IMR-90 (cell line): ENCODE measurements at regions not wholly inside any gene's neighbourhood (a gene's known extent, or its start where the extent isn't known, plus 50 kb on each side); places are given as distances from the start of the nearest gene placed in this dataset.

Experiments used
- ATAC-seq: fragments of 200-7000 bp; cut with Tn5 transposase; 2 replicates; pipeline ENCODE4 v1.9.1; 2020; ENCODE audit warnings: low read depth, mild to moderate bottlenecking, moderate library complexity
- BruUV-seq: library from RNA; stranded (reverse); fragments of 400-500 nt; replicated peaks from 2 replicates; lab custom pipeline; 2021; lab: Mats Ljungman, UMichigan
- CTCF ChIA-PET: fragments of 300-600 bp; formaldehyde crosslinking; extraction: SDS; loops from one replicate; lab custom pipeline; 2021; ENCODE audit warnings: antibody characterized with exemption; lab: Yijun Ruan, JAX
- POLR2A ChIA-PET: fragments of 300-600 bp; sonication (Branson Sonifier 250); formaldehyde crosslinking; loops from one replicate; lab custom pipeline; 2022; ENCODE audit warnings: antibody characterized with exemption; ENCODE audit not compliant: unreplicated experiment; lab: Charles Lee
- DNase-seq: peaks from one replicate; pipeline ENCODE4 v3.0.0; 2013
- H2AFZ ChIP-seq: replicated peaks from 2 replicates; pipeline ENCODE3; 2013; ENCODE audit warnings: low read length, mild to moderate bottlenecking; ENCODE audit not compliant: poor library complexity
- H2AK5ac ChIP-seq: 2 replicates; pipeline ENCODE4 v1.6.1; 2013; ENCODE audit warnings: low read depth, low read length, inconsistent platforms
- H2AK9ac ChIP-seq: replicated peaks from 2 replicates; pipeline ENCODE3; 2013; ENCODE audit warnings: mild to moderate bottlenecking, low read depth, low read length, moderate library complexity; ENCODE audit not compliant: poor library complexity
- H2BK120ac ChIP-seq: 2 replicates; pipeline ENCODE4 v1.6.1; 2013; ENCODE audit warnings: low read depth, low read length, inconsistent platforms
- H2BK15ac ChIP-seq: 3 replicates; pipeline ENCODE4 v1.6.1; 2013; ENCODE audit warnings: low read depth, low read length, inconsistent platforms
- H2BK20ac ChIP-seq: 2 replicates; pipeline ENCODE4 v1.6.1; 2013; ENCODE audit warnings: low read depth, mild to moderate bottlenecking, inconsistent platforms, low read length, moderate library complexity
- H2BK5ac ChIP-seq: 2 replicates; pipeline ENCODE4 v1.6.1; 2013; ENCODE audit warnings: mild to moderate bottlenecking, low read depth, low read length, inconsistent platforms; ENCODE audit not compliant: poor library complexity, severe bottlenecking
- H3K14ac ChIP-seq: replicated peaks from 2 replicates; pipeline ENCODE4 v1.6.1; 2013; ENCODE audit warnings: low read depth, low read length, inconsistent platforms
- H3K18ac ChIP-seq: 2 replicates; pipeline ENCODE4 v1.6.1; 2013; ENCODE audit warnings: low read depth, low read length, control low read depth
- H3K23ac ChIP-seq: 2 replicates; pipeline ENCODE4 v1.6.1; 2013; ENCODE audit warnings: low read depth, low read length, inconsistent platforms
- H3K27ac ChIP-seq: 2 replicates; pipeline ENCODE4 v1.5.1; 2013; ENCODE audit warnings: mild to moderate bottlenecking, control low read depth, low read length; ENCODE audit not compliant: insufficient read depth
- H3K27me3 ChIP-seq: 2 replicates; pipeline ENCODE4 v1.6.1; 2013; ENCODE audit warnings: low read length; ENCODE audit not compliant: control insufficient read depth, insufficient read depth
- H3K36me3 ChIP-seq: 2 replicates; pipeline ENCODE4 v1.6.1; 2013; ENCODE audit warnings: low read length, mixed read lengths; ENCODE audit not compliant: control insufficient read depth, insufficient read depth
- H3K4ac ChIP-seq: 2 replicates; pipeline ENCODE4 v1.6.1; 2013; ENCODE audit warnings: low read depth, low read length, inconsistent platforms
- H3K4me1 ChIP-seq: 2 replicates; pipeline ENCODE4 v1.6.1; 2013; ENCODE audit warnings: low read length, mixed read lengths; ENCODE audit not compliant: control insufficient read depth, insufficient read depth
- H3K4me2 ChIP-seq: 2 replicates; pipeline ENCODE4 v1.6.1; 2013; ENCODE audit warnings: low read depth, mild to moderate bottlenecking, control low read depth, low read length, moderate library complexity
- H3K4me3 ChIP-seq: 2 replicates; pipeline ENCODE4 v1.5.1; 2013; ENCODE audit warnings: low read depth, mild to moderate bottlenecking, control low read depth, low read length, moderate library complexity; ENCODE audit not compliant: insufficient read depth
- H3K56ac ChIP-seq: 2 replicates; pipeline ENCODE4 v1.6.1; 2013; ENCODE audit warnings: low read length, inconsistent platforms; ENCODE audit not compliant: insufficient read depth; ENCODE audit errors: extremely low read depth
- H3K79me1 ChIP-seq, 2 experiments: 2 replicates each; pipeline ENCODE4 v1.6.1; 2013; ENCODE audit warnings: low read length in 2 of 2, inconsistent platforms in 1 of 2, low read depth in 1 of 2
- H3K9ac ChIP-seq: 2 replicates; pipeline ENCODE4 v1.6.1; 2013; ENCODE audit warnings: low read depth, low read length, control low read depth
- H3K9me1 ChIP-seq: 2 replicates; pipeline ENCODE4 v1.6.1; 2013; ENCODE audit warnings: low read length, inconsistent platforms; ENCODE audit not compliant: insufficient read depth
- H3K9me3 ChIP-seq: 2 replicates; pipeline ENCODE4 v1.6.1; 2013; ENCODE audit warnings: low read length; ENCODE audit not compliant: control insufficient read depth, insufficient read depth
- H4K20me1 ChIP-seq: 2 replicates; pipeline ENCODE4 v1.6.1; 2013; ENCODE audit warnings: low read length, inconsistent platforms; ENCODE audit not compliant: insufficient read depth
- H4K5ac ChIP-seq: 2 replicates; pipeline ENCODE4 v1.6.1; 2013; ENCODE audit warnings: mild to moderate bottlenecking, low read depth, low read length, control low read depth
- H4K8ac ChIP-seq, 2 experiments: 2 replicates each; pipeline ENCODE4 v1.6.1; 2013; ENCODE audit warnings: low read depth in 2 of 2, low read length in 2 of 2, control low read depth in 1 of 2, inconsistent platforms in 1 of 2
- H4K91ac ChIP-seq: 2 replicates; pipeline ENCODE4 v1.6.1; 2013; ENCODE audit warnings: low read depth, low read length, inconsistent platforms; ENCODE audit not compliant: insufficient read depth
- BHLHE40 ChIP-seq: fragments of 150-350 bp; IDR thresholded peaks from 2 replicates; pipeline ENCODE4 v1.6.1; 2016; ENCODE audit warnings: mild to moderate bottlenecking, low read depth, low read length
- CEBPB ChIP-seq: IDR thresholded peaks from 2 replicates; pipeline ENCODE4 v1.6.1; 2012; ENCODE audit warnings: low read depth, low read length, improper control_type of control experiment
- CHD1 ChIP-seq: IDR thresholded peaks from 2 replicates; pipeline ENCODE4 v1.6.1; 2012; ENCODE audit warnings: low read depth, low read length, improper control_type of control experiment
- FOS ChIP-seq: fragments of 150-350 bp; IDR thresholded peaks from 2 replicates; pipeline ENCODE4 v1.6.1; 2016; ENCODE audit warnings: low read depth, low read length
- MAFK ChIP-seq: IDR thresholded peaks from 2 replicates; pipeline ENCODE4 v1.6.1; 2012; ENCODE audit warnings: low read depth, low read length, improper control_type of control experiment
- MAZ ChIP-seq: IDR thresholded peaks from 2 replicates; pipeline ENCODE4 v1.6.1; 2012; ENCODE audit warnings: low read depth, mild to moderate bottlenecking, low read length, improper control_type of control experiment, moderate library complexity, borderline replicate concordance
- MXI1 ChIP-seq: IDR thresholded peaks from 2 replicates; pipeline ENCODE4 v1.6.1; 2012; ENCODE audit warnings: low read depth, mild to moderate bottlenecking, low read length, moderate library complexity, borderline replicate concordance
- NFE2L2 ChIP-seq: fragments of 150-350 bp; IDR thresholded peaks from 2 replicates; pipeline ENCODE4 v1.6.1; 2016; ENCODE audit warnings: low read depth, mild to moderate bottlenecking, low read length
- POLR2A ChIP-seq: IDR thresholded peaks from 2 replicates; pipeline ENCODE4 v1.6.1; 2012; ENCODE audit warnings: mild to moderate bottlenecking, low read depth, low read length
- RAD21 ChIP-seq: IDR thresholded peaks from 2 replicates; pipeline ENCODE4 v1.6.1; 2012; ENCODE audit warnings: low read length, improper control_type of control experiment
- RCOR1 ChIP-seq: IDR thresholded peaks from 2 replicates; pipeline ENCODE4 v1.6.1; 2012; ENCODE audit warnings: mild to moderate bottlenecking, low read length, improper control_type of control experiment; ENCODE audit not compliant: insufficient replicate concordance
- RFX5 ChIP-seq: IDR thresholded peaks from 2 replicates; pipeline ENCODE4 v1.8.0; 2012; ENCODE audit warnings: low read depth, mild to moderate bottlenecking, low read length, moderate library complexity
- SMC3 ChIP-seq: fragments of 150-350 bp; IDR thresholded peaks from 2 replicates; pipeline ENCODE4 v1.6.1; 2016; ENCODE audit warnings: low read depth, mild to moderate bottlenecking, antibody characterized with exemption, low read length, moderate library complexity
- WGBS, 2 experiments: methylation state at CpG; one replicate each; pipeline versions ENCODE4 v1.1.5 to v1.1.7; 2013; ENCODE audit warnings: missing lambda C conversion rate in 2 of 2; ENCODE audit not compliant: insufficient read length in 1 of 2; ENCODE audit errors: extremely low coverage in 2 of 2; 5-methylcytosine and 5-hydroxymethylcytosine counted together
- dilution Hi-C: fragments of 300-500 bp; cut with HindIII; formaldehyde crosslinking; loops from one replicate; pipeline ENCODE4 v1.14.3; 2018; ENCODE audit warnings: low sequenced_read_pairs; ENCODE audit not compliant: unreplicated experiment
- in situ Hi-C: fragments of 300-500 bp; cut with MboI; formaldehyde crosslinking; loops from 3 replicates; pipeline ENCODE4 v1.14.3; 2019; ENCODE audit warnings: low sequenced_read_pairs, inconsistent platforms, mixed read lengths
- intact Hi-C: fragments of 100-400 bp; cut with micrococcal nuclease; formaldehyde crosslinking; loops from 2 replicates; pipeline ENCODE4 v1.10.0; 2022
- TF ChIP-seq, protein P1 (sequence below): conservative IDR thresholded peaks from 2 replicates; pipeline ENCODE4 v1.5.1; 2012; ENCODE audit warnings: mild to moderate bottlenecking, low read depth, low read length, improper control_type of control experiment
- TF ChIP-seq, protein P2 (sequence below): fragments of 150-350 bp; IDR thresholded peaks from 2 replicates; pipeline ENCODE4 v1.6.1; 2016; ENCODE audit warnings: low read depth, mild to moderate bottlenecking, low read length, moderate library complexity, borderline replicate concordance
- TF ChIP-seq, protein P3 (sequence below): fragments of 150-350 bp; IDR thresholded peaks from 2 replicates; pipeline ENCODE4 v1.6.1; 2017; ENCODE audit warnings: mild to moderate bottlenecking, antibody characterized with exemption, low read length, low read depth

DNA sequence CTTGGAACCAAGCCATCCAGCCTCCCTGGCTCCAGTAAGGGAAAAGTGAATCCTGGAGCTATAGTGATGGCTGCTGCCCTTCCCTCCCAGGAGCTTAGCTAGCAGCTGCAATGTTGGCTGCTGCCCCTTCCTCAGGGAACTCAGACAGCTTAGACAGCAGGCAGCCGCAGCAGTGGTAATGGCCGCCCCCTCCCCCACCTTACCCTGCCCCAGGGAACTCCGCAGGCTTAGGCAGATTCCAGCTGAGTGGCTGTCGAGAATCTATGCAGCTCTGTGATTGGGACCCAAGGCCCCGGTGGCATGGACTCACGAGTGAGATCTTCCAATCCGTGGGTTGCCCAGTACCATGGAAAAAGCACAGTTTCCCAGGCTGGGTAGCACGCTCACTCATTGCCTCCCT lies 378.6 kb downstream of the NNT start:
- Histone ChIP-seq H3K9me3 (no peaks in the 10 kb centered on the region; the same call in 1 of the 2 replicates), H3K4me2 (no peak overlapping the region), H4K8ac (no peak overlapping the region), H3K9ac (no peak overlapping the region), H2AK9ac (no peak overlapping the region), H2BK15ac (no peak overlapping the region), H3K4me1 (no peaks in the 10 kb centered on the region), H3K23ac (no peak overlapping the region), H3K36me3 (no peaks in the 10 kb centered on the region), H3K4ac (no peak overlapping the region), H3K18ac (no peak overlapping the region), H2AK5ac (no peak overlapping the region), H3K9me1 (no peaks in the 10 kb centered on the region), H4K5ac (no peak overlapping the region), H4K91ac (no peak overlapping the region), H4K20me1 (no peaks in the 10 kb centered on the region), H2AFZ (no peak overlapping the region), H3K79me1 (no peaks in the 10 kb centered on the region), H3K27me3 (no peaks in the 10 kb centered on the region), H3K27ac (no peak overlapping the region), H2BK120ac (no peak overlapping the region), H3K14ac (no peak overlapping the region), H2BK5ac (no peak overlapping the region), H2BK20ac (no peak overlapping the region), H3K56ac (no peak overlapping the region), H3K4me3 (no peak overlapping the region)
- dilution Hi-C loops = no loop called here
- BruUV-seq = no TSS peak
- POLR2A ChIA-PET = no interaction called here
- WGBS, 2 experiments = 84% methylated on average over 4 of the region's 8 CpGs; no CpG with 5 or more reads in 1 of the 2 experiments
- intact Hi-C loops = no loop called here
- CTCF ChIA-PET = no interaction called here
- in situ Hi-C loops = no loop called here
- DNase-seq (no peak), ATAC-seq (no peak)
- no peak for TF ChIP-seq RFX5
- TF ChIP-seq FOS = no peak
- no peak for TF ChIP-seq RAD21
- no peak for TF ChIP-seq BHLHE40
- TF ChIP-seq CEBPB = no peak
- no peak for TF ChIP-seq MAFK
- TF ChIP-seq CHD1 = no peak
- TF ChIP-seq, protein P1, sequence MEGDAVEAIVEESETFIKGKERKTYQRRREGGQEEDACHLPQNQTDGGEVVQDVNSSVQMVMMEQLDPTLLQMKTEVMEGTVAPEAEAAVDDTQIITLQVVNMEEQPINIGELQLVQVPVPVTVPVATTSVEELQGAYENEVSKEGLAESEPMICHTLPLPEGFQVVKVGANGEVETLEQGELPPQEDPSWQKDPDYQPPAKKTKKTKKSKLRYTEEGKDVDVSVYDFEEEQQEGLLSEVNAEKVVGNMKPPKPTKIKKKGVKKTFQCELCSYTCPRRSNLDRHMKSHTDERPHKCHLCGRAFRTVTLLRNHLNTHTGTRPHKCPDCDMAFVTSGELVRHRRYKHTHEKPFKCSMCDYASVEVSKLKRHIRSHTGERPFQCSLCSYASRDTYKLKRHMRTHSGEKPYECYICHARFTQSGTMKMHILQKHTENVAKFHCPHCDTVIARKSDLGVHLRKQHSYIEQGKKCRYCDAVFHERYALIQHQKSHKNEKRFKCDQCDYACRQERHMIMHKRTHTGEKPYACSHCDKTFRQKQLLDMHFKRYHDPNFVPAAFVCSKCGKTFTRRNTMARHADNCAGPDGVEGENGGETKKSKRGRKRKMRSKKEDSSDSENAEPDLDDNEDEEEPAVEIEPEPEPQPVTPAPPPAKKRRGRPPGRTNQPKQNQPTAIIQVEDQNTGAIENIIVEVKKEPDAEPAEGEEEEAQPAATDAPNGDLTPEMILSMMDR = no peak
- no peak for TF ChIP-seq NFE2L2
- no peak for TF ChIP-seq RCOR1
- no peak for TF ChIP-seq SMC3
- no peak for TF ChIP-seq MAZ
- TF ChIP-seq, protein P2, sequence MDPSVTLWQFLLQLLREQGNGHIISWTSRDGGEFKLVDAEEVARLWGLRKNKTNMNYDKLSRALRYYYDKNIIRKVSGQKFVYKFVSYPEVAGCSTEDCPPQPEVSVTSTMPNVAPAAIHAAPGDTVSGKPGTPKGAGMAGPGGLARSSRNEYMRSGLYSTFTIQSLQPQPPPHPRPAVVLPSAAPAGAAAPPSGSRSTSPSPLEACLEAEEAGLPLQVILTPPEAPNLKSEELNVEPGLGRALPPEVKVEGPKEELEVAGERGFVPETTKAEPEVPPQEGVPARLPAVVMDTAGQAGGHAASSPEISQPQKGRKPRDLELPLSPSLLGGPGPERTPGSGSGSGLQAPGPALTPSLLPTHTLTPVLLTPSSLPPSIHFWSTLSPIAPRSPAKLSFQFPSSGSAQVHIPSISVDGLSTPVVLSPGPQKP = no peak
- TF ChIP-seq POLR2A = no peak
- TF ChIP-seq, protein P3, sequence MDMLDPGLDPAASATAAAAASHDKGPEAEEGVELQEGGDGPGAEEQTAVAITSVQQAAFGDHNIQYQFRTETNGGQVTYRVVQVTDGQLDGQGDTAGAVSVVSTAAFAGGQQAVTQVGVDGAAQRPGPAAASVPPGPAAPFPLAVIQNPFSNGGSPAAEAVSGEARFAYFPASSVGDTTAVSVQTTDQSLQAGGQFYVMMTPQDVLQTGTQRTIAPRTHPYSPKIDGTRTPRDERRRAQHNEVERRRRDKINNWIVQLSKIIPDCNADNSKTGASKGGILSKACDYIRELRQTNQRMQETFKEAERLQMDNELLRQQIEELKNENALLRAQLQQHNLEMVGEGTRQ = no peak
- TF ChIP-seq MXI1 = no peak
